ENCODE measurements at regions not wholly inside any gene's neighbourhood (a gene's known extent, or its start where the extent isn't known, plus 50 kb on each side); places are given as distances from the start of the nearest gene placed in this dataset.
A peak's percentile ranks its signal among the peaks of the same experiment; 100 is the strongest.

GRCh38 chr10:3681642-3682554 lies 103.1 kb downstream of the KLF6 start:
- no peaks in the 10 kb centered on the region for H3K36me3 Mint-ChIP-seq
- no peak overlapping the region for H3K27ac Mint-ChIP-seq
- H3K9me3 Mint-ChIP-seq (ENCODE audit: low read depth): no peaks in the 10 kb centered on the region
- H3K27me3 Mint-ChIP-seq: no peaks in the 10 kb centered on the region
- H3K4me1 Mint-ChIP-seq (ENCODE audit: low read depth): peaks cover 3% of the 10 kb centered on the region
- no peak overlapping the region for H3K4me3 Mint-ChIP-seq

GRCh38 chr10:3679950-3680629 lies 104.9 kb downstream of the KLF6 start:
- Mint-ChIP-seq H3K4me1 (ENCODE audit: low read depth) (peaks cover 3% of the 10 kb centered on the region), H3K36me3 (no peaks in the 10 kb centered on the region), H3K27me3 (no peaks in the 10 kb centered on the region), H3K9me3 (ENCODE audit: low read depth) (no peaks in the 10 kb centered on the region), H3K27ac (no peak overlapping the region), H3K4me3 (no peak overlapping the region)

GRCh38 chr10:3678629-3679227 lies 106.3 kb downstream of the KLF6 start:
- Mint-ChIP-seq H3K4me3 (no peak overlapping the region), H3K36me3 (no peaks in the 10 kb centered on the region), H3K4me1 (ENCODE audit: low read depth) (no peaks in the 10 kb centered on the region), H3K9me3 (ENCODE audit: low read depth) (no peaks in the 10 kb centered on the region), H3K27ac (no peak overlapping the region), H3K27me3 (no peaks in the 10 kb centered on the region)

GRCh38 chr10:3676564-3676963 lies 108.4 kb downstream of the KLF6 start:
- Mint-ChIP-seq H3K4me1 (ENCODE audit: low read depth) (no peaks in the 10 kb centered on the region), H3K36me3 (no peaks in the 10 kb centered on the region), H3K9me3 (ENCODE audit: low read depth) (no peaks in the 10 kb centered on the region), H3K4me3 (no peak overlapping the region), H3K27me3 (no peaks in the 10 kb centered on the region), H3K27ac (no peak overlapping the region)

GRCh38 chr10:3672220-3672619 lies 112.8 kb downstream of the KLF6 start:
- H3K27me3 Mint-ChIP-seq: no peaks in the 10 kb centered on the region
- no peak overlapping the region for H3K27ac Mint-ChIP-seq
- no peaks in the 10 kb centered on the region for H3K36me3 Mint-ChIP-seq
- no peaks in the 10 kb centered on the region for H3K9me3 Mint-ChIP-seq (ENCODE audit: low read depth)
- no peak overlapping the region for H3K4me3 Mint-ChIP-seq
- peaks cover 27% of the 10 kb centered on the region for H3K4me1 Mint-ChIP-seq (ENCODE audit: low read depth)

- Mint-ChIP-seq H3K9me3 (ENCODE audit: low read depth) (no peaks in the 10 kb centered on the region), H3K27me3 (no peaks in the 10 kb centered on the region), H3K4me3 (no peak overlapping the region), H3K27ac (no peak overlapping the region), H3K36me3 (no peaks in the 10 kb centered on the region), H3K4me1 (ENCODE audit: low read depth) (peaks cover 35% of the 10 kb centered on the region)
These were observed 113.5 kb downstream of the KLF6 start for GRCh38 chr10:3671386-3671955.

- Mint-ChIP-seq H3K27me3 (no peaks in the 10 kb centered on the region), H3K4me3 (peak overlapping the region; percentile 88), H3K9me3 (ENCODE audit: low read depth) (no peaks in the 10 kb centered on the region), H3K27ac (peak overlapping the region; percentile 89), H3K36me3 (no peaks in the 10 kb centered on the region), H3K4me1 (ENCODE audit: low read depth) (peaks cover 40% of the 10 kb centered on the region)
These were observed 116.1 kb downstream of the KLF6 start for GRCh38 chr10:3668966-3669330.

- H3K4me3 Mint-ChIP-seq: peak overlapping the region; percentile 88
- peaks cover 40% of the 10 kb centered on the region for H3K4me1 Mint-ChIP-seq (ENCODE audit: low read depth)
- no peaks in the 10 kb centered on the region for H3K36me3 Mint-ChIP-seq
- no peaks in the 10 kb centered on the region for H3K9me3 Mint-ChIP-seq (ENCODE audit: low read depth)
- H3K27me3 Mint-ChIP-seq: no peaks in the 10 kb centered on the region
- H3K27ac Mint-ChIP-seq: peak overlapping the region; percentile 89
These were observed 116.6 kb downstream of the KLF6 start for GRCh38 chr10:3668276-3668965.

GRCh38 chr10:3666525-3667302 lies 118.3 kb downstream of the KLF6 start:
- Mint-ChIP-seq H3K4me1 (ENCODE audit: low read depth) (peaks cover 40% of the 10 kb centered on the region), H3K27me3 (no peaks in the 10 kb centered on the region), H3K4me3 (peak overlapping the region; percentile 42), H3K9me3 (ENCODE audit: low read depth) (no peaks in the 10 kb centered on the region), H3K36me3 (no peaks in the 10 kb centered on the region), H3K27ac (peak overlapping the region; percentile 5)

GRCh38 chr10:3665316-3665908 lies 119.6 kb downstream of the KLF6 start:
- Mint-ChIP-seq H3K4me1 (ENCODE audit: low read depth) (peaks cover 40% of the 10 kb centered on the region), H3K9me3 (ENCODE audit: low read depth) (no peaks in the 10 kb centered on the region), H3K36me3 (no peaks in the 10 kb centered on the region), H3K4me3 (no peak overlapping the region), H3K27ac (no peak overlapping the region), H3K27me3 (no peaks in the 10 kb centered on the region)

- H3K9me3 Mint-ChIP-seq (ENCODE audit: low read depth): no peaks in the 10 kb centered on the region
- no peaks in the 10 kb centered on the region for H3K27me3 Mint-ChIP-seq
- no peak overlapping the region for H3K27ac Mint-ChIP-seq
- H3K36me3 Mint-ChIP-seq: no peaks in the 10 kb centered on the region
- no peak overlapping the region for H3K4me3 Mint-ChIP-seq
- peaks cover 19% of the 10 kb centered on the region for H3K4me1 Mint-ChIP-seq (ENCODE audit: low read depth)
These were observed 122.2 kb downstream of the KLF6 start for GRCh38 chr10:3662775-3663174.

- H3K27ac Mint-ChIP-seq: no peak overlapping the region
- peaks cover 4% of the 10 kb centered on the region for H3K4me1 Mint-ChIP-seq (ENCODE audit: low read depth)
- no peak overlapping the region for H3K4me3 Mint-ChIP-seq
- no peaks in the 10 kb centered on the region for H3K9me3 Mint-ChIP-seq (ENCODE audit: low read depth)
- no peaks in the 10 kb centered on the region for H3K27me3 Mint-ChIP-seq
- H3K36me3 Mint-ChIP-seq: peaks cover 2% of the 10 kb centered on the region
These were observed 123.7 kb downstream of the KLF6 start for GRCh38 chr10:3661271-3661670.

- peaks cover 4% of the 10 kb centered on the region for H3K27me3 Mint-ChIP-seq
- no peak overlapping the region for H3K4me3 Mint-ChIP-seq
- H3K27ac Mint-ChIP-seq: no peak overlapping the region
- peaks cover 3% of the 10 kb centered on the region for H3K4me1 Mint-ChIP-seq (ENCODE audit: low read depth)
- peaks cover 5% of the 10 kb centered on the region for H3K36me3 Mint-ChIP-seq
- no peaks in the 10 kb centered on the region for H3K9me3 Mint-ChIP-seq (ENCODE audit: low read depth)
These were observed 124.3 kb downstream of the KLF6 start for GRCh38 chr10:3660753-3661152.

Measured in activated naive CD8-positive, alpha-beta T cell (primary cell).